ENCODE measurements at regions not wholly inside any gene's neighbourhood (a gene's known extent, or its start where the extent isn't known, plus 50 kb on each side); places are given as distances from the start of the nearest gene placed in this dataset.
"Not testable (repeated sequence)": the region's sequence is repeated elsewhere in the genome, so short reads cannot be mapped to it uniquely, and the experiment has no call there.

DNA sequence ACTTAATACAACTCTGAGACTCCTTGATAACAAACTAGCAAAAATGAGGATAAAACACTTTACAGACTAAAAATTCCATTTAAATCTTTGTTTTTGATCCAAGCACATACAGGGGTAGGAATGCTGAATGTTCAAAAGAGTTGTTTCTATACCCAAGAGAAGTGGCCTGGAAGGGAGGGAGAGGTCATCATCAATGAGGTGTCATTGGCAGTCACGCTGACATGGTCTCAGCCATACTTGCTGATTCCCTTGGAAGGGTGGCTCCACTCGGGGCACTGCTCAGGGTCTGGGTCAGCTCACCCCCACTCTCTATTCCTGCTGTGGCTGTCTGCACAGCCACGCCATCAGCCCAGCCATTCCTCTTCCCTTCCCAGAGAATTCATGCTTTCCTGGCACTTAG lies 105.2 kb upstream of the PELI1 start:
- no peak overlapping the region for H3K27ac ChIP-seq
- no peak overlapping the region for H3K4me3 ChIP-seq
- no peak for DNase-seq (ENCODE audit: low spot score in 2 of 2)
- peaks cover 0 to 8% of the 10 kb centered on the region in 2 donors for H3K4me1 ChIP-seq
- no peak for TF ChIP-seq CTCF (IDR thresholded peaks at IDR 0.05)
- H3K9me3 ChIP-seq, result no peaks in the 10 kb centered on the region
- no peaks in the 10 kb centered on the region for H3K27me3 ChIP-seq
- H3K36me3 ChIP-seq, result no peaks in the 10 kb centered on the region
- intact Hi-C loops (cut with DNase I), result no loop called here

- intact Hi-C loops (cut with DNase I), result no loop called here
- Histone ChIP-seq H3K9me3 (no peaks in the 10 kb centered on the region), H3K4me1 (peaks cover 0 to 8% of the 10 kb centered on the region in 2 donors), H3K27me3 (no peaks in the 10 kb centered on the region), H3K36me3 (no peaks in the 10 kb centered on the region), H3K4me3 (no peak overlapping the region), H3K27ac (no peak overlapping the region)
- DNase-seq (ENCODE audit: low spot score in 2 of 2), result no peak
- no peak for TF ChIP-seq CTCF (IDR thresholded peaks at IDR 0.05)
These were observed 105.8 kb upstream of the PELI1 start for GRCh38 chr2:64250063-64250462.

GRCh38 chr2:64250751-64251423 lies 106.7 kb upstream of the PELI1 start:
- DNase-seq (ENCODE audit: low spot score in 2 of 2), result no peak
- no peaks in the 10 kb centered on the region for H3K9me3 ChIP-seq
- no peak overlapping the region for H3K4me3 ChIP-seq
- H3K27me3 ChIP-seq, result no peaks in the 10 kb centered on the region
- no peak overlapping the region for H3K27ac ChIP-seq
- intact Hi-C loops (cut with DNase I), result no loop called here
- H3K36me3 ChIP-seq, result no peaks in the 10 kb centered on the region
- H3K4me1 ChIP-seq, result peaks cover 0 to 8% of the 10 kb centered on the region in 2 donors
- no peak for TF ChIP-seq CTCF (IDR thresholded peaks at IDR 0.05)

- no peak for DNase-seq (ENCODE audit: low spot score in 2 of 2)
- no peak overlapping the region for H3K4me3 ChIP-seq
- H3K27ac ChIP-seq, result no peak overlapping the region
- intact Hi-C loops (cut with DNase I), result no loop called here
- no peak for TF ChIP-seq CTCF (IDR thresholded peaks at IDR 0.05)
- H3K27me3 ChIP-seq, result no peaks in the 10 kb centered on the region
- no peaks in the 10 kb centered on the region for H3K9me3 ChIP-seq
- H3K4me1 ChIP-seq, result peaks cover 0 to 8% of the 10 kb centered on the region in 2 donors
- no peaks in the 10 kb centered on the region for H3K36me3 ChIP-seq
These were observed 107.5 kb upstream of the PELI1 start for GRCh38 chr2:64251497-64252250.

GRCh38 chr2:64252251-64252978 lies 108.2 kb upstream of the PELI1 start:
- intact Hi-C loops (cut with DNase I); H3K4me1 ChIP-seq; H3K27ac ChIP-seq; H3K4me3 ChIP-seq; H3K9me3 ChIP-seq; H3K27me3 ChIP-seq; DNase-seq (ENCODE audit: low spot score in 2 of 2); H3K36me3 ChIP-seq: not testable (repeated sequence)

- intact Hi-C loops (cut with DNase I); H3K36me3 ChIP-seq; H3K27ac ChIP-seq; H3K4me3 ChIP-seq; H3K4me1 ChIP-seq; H3K9me3 ChIP-seq; H3K27me3 ChIP-seq; DNase-seq (ENCODE audit: low spot score in 2 of 2): not testable (repeated sequence)
These were observed 109.2 kb upstream of the PELI1 start for GRCh38 chr2:64253421-64253820.
